HUDEP-2 (cell line): ENCODE measurements at regions not wholly inside any gene's neighbourhood (a gene's known extent, or its start where the extent isn't known, plus 50 kb on each side); places are given as distances from the start of the nearest gene placed in this dataset.
A peak's percentile ranks its signal among the peaks of the same experiment; 100 is the strongest.
"Not testable (repeated sequence)": the region's sequence is repeated elsewhere in the genome, so short reads cannot be mapped to it uniquely, and the experiment has no call there.

ENCODE experiments used
- DNase-seq, 76 experiments: peaks; one replicate each; lab custom pipeline; 2025; ENCODE audit not compliant: unreplicated experiment in 76 of 76; lab: John Stamatoyannopoulos, UW

DNA sequence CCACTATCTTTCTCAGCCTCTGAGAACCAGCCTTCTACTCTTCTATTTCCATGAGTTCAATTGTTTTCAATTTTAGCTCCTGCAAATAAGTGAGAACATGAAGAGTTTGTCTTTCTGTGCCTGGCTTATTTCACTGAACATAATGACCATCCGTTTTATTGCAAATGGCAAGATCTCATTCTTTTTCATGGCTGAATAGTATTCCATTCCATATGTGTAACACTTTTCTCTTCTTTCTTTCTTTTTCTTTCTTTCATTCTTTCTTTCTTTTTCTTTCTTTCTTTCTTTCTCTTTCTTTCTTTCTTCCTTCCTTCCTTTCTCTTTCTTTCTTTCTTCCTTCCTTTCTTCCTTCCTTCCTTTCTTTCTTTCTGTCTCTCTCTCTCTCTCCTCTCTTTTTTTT is 228.7 kb downstream of the SHOX start:
- no peak for DNase-seq

DNA sequence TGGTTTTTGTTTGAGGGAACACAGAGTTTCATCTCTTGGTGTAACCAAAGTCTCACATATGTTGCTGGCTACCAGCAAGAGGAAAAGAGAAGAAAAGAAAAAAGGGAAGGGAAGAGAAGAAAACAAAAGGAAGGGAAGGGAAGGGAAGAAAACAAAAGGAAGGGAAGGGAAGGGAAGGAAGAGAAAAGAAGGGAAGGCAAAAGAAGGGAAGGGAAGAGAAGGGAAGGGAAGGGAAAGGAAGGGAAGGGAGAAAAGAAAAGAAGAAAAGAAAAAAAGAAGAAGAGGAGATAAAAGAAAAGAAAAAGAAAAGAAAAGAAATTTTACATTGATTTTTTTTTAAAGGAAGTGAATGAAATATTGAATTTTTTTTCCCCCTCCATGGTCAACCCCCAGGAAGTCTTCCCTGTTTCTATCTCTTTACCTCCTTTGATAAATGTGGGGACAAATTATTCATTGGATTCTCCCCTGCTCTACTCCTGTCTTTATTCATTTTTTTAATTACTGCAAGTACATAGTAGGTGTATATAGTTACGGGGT is 228.0 kb downstream of the SHOX start:
- DNase-seq, result no peak

DNA sequence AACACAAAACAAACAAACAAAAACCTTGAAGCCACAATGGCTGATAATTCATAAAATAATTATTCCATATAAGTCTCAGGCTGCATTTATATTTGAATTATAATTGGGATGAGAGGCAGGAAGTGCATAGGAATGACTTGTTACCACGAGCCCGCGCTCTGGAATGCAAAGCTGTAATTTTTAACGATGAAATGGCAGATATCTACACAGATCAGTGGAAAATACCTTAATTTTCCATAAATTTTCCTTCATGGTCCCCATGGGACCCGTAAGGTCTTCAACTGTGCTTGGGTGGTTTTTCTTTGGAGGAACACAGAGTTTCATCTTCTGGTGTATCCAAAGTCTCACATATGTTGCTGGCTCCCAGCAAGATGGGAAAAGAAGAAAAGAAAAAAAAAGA is 226.8 kb downstream of the SHOX start:
- DNase-seq, result no peak

DNA sequence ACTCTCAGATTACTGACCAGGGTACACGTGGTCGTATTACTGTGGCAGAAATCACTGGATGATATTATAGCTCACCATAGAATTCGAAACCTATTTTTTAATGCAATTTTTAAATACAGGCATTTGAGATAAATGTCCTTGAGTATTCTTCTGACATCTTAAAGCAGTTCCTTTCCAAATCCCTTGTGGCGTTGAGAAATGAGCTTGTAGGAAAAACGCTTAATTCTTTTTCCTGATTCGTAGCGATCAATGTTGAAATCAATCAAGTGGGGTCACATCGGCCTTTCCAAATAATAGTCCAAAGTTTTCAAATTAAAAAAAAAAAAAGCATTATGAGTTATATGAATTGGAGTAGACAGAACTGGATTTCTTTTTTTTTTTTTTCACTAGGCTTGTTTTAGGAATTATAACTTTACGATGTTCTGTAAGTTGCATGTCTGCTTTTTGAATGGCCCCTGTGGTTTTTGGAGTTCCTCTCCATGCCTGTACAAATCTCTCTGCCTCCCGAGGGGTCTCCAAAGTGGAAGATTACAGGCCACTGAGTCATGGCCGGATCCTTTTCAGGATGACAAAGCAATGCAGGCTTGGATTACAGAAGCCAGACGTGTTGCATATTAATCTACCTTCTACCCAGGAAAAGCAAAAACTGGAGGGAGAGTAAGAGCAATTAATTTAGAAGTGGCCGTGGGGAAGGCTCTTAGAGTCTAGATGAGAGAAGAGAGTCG is 226.1 kb downstream of the SHOX start:
- DNase-seq, result no peak

DNA sequence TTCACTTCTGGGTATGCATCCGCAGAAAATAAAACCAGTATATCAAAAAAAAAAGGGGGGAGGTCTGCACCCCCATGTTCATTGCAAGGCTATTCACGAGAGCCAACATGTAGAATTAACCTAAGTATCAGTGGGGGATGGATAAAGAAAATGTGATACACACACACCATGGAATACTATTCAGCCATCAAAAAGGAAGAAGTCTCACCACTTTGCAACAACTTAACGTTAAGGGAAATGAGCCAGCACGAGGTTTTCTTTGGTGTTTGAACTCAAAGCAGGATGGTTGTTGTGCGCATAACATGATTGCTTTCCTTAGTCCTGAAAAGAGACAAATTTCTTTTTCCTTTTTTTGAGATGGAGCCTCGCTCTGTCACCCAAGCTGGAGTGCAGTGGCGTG is 222.7 kb downstream of the SHOX start:
- DNase-seq, result no peak

DNA sequence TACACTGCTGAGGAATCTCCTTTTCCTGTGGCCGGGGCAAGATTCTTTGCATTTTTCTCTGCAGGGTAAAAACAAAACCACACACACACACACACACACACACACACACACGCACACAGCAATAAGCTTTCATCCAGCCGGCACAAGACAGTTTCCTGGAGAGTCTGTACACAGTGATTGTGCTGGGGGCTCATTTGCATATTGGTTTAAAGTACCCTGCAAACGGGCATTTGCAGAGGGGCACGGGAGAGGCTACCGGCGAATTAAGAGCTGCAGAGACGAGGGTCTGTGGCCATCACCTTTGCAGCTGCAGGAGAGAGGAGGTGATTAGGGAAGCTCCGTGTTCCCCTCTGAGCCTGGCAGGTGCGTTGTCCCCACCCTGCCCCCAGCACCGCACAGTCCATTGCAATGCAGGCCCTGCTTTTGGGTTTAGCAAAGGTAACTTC is 219.9 kb downstream of the SHOX start:
- no peak for DNase-seq

- no peak for DNase-seq
Observed at GRCh38 chrX:848386-848785, 217.8 kb downstream of the SHOX start.

DNA sequence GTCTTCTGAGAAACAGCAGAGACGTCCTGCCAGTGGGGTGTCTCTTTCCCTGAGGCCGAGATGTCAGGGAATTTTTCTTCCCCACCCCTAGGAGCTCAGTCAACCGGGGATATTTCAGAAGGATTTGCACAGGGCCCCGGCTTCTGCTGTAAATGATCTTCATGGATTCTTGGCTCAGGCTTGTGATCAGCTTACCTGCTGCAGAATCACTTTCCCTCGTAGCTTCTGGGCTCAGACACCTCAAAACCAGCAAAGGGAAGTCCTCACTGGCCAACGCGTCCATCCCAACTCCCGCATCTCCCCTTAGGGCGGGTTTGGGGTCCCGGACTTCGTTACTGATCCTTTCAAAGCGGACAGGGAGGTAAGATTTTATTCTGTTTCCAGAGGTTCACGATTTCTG is 212.7 kb downstream of the SHOX start:
- peak in 1 of 76 experiments; percentile 1 for DNase-seq

DNA sequence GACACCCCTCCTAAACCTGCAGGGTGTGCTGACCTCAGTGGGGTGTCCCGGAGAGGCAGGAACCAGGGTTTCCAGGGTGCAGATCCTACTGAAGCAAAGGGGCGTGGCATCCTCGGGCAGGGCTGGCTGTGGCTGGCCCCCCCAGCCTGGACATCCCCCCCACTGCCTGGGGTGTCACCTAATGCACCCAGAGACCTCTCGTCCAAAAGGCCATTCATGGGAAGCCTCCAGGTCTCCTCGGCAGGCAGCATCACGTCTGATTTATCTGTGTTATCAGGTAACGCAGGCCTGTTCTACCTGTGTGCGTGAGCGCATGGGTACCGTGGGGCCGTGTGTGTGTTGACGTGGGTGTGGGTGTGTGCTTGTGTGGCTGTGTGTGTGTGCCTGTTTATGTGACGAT is 210.0 kb downstream of the SHOX start:
- DNase-seq, result no peak

DNA sequence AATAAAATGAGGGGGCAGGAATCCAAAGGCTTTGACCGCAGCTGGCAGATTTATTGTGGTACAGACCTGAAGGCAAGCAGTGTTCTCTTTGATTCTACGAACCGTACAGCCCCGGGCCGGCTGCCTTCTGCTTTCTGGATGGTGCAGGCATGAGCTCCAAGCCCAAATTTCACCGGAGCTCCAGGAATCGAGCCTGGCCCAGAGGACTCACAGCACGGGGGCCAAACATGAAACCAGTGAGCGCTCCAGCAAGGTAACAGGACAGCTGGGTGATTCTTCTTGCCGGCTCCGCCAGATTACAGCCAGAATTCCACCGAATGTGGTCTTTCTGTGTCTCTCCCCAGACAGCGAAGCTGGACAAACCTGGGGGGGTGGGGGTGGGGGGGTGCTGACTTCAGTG is 208.1 kb downstream of the SHOX start:
- DNase-seq, result not testable (repeated sequence)

DNA sequence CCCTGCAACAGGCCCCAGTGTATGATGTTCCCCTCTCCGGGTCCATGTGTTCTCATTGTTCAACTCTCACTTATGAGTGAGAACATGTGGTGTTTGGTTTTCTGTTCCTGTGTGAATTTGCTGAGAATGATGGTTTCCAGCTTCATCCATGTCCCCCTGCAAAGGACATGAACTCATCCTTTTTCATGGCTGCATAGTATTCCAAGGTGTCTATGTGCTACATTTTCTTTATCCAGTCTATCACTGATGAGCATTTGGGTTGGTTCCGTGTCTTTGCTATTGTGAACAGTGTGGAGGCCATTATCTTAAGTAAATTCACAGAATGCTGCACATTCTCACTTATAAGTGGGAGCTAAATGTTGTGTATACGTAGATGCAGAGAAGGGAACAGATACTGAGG is 205.3 kb downstream of the SHOX start:
- not testable (repeated sequence) for DNase-seq

GRCh38 chrX:830532-830931 is 199.9 kb downstream of the SHOX start:
- DNase-seq, result no peak

DNA sequence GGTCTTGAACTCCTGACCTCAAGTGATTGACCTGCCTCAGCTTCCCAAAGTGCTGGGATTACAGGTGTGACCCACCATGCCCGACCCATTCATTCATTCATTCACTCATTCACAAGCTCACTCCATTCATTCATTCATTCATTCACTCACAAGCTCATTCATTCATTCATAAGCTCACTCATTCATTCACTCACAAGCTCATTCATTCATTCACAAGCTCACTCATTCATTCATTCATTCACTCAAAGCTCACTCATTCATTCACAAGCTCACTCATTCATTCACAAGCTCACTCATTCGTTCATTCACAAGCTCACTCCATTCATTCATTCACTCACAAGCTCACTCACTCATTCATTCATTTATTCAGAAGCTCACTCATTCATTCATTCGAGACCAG is 198.6 kb downstream of the SHOX start:
- DNase-seq, result no peak

DNA sequence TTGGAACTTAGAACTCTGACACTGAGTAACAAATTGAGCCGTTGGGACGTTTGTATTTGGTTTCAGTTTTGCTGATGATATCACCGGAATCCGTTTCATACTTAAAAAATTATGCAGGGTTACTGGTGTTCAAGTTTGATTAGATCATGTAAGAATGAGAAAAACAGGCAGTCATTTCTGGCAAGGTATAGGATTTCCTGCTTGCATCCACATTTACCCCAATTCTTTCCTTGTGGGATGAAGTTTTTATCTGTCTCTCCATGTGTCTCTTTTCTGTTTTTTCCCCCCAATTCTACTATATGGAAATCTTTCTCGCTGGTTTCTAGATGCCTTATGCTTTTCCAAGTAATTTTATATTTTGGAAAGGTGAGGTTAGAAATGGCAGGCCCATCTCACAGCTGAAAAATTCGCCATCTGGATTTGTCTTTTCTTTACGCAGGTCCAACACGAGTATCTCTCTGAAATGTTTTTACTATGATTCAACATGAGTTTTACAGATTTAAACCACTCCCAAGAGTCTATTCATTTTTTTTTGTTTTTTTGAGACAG is 197.9 kb downstream of the SHOX start:
- DNase-seq, result no peak

GRCh38 chrX:826448-826847 is 195.9 kb downstream of the SHOX start:
- no peak for DNase-seq

GRCh38 chrX:825991-826390 is 195.4 kb downstream of the SHOX start:
- no peak for DNase-seq

DNA sequence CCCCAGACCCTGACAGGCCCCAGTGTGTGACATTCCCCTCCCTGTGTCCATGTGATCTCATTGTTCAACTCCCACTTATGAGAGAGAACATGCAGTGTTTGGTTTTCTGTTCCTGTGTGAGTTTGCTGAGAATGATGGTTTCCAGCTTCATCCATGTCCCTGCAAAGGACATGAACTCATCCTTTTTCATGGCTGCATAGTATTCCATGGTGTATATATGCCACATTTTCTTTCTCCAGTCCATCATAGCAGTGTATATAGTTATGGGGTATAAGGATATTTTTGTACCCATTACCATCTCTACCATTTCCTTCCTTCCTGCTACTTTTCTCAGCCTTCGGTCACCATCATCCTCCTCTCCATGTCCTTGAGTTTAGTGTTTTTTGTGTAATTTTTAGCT is 192.5 kb downstream of the SHOX start:
- not testable (repeated sequence) for DNase-seq

DNA sequence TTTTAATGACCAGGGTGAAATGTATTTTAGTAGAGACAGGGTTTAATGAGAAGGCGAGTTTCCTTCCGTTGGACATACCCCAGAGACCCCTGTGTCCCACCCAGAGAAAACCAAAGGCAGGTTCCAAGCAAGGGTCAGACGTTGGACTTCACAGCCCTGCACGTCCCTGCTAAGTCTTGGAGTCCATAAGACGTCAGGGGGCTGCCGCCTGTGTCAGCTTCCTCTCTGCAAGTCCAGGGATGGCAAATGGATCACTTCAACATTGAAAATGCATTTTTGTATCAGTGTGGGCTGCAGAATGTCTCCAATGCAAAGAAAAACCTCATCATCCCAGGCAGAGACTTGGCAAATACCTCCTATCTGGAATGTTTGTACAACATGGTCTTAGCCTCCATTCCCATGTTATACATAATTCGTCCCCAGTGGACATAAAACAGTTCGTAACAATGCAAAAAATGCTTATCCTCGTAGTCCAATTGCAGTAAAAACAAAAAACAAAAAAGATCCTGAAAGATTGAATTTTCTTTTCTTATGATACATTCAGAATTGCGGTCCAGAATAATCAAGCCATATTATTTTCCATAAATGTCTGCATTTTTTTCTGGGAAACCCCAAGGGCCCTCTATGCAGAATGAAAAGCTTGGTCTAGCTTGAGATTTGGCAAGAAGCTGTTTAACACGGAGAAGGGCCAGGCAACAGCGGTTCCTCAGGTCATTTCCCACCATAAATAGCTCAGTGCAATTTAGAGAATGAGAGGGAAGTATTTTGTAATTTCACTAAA is 190.9 kb downstream of the SHOX start:
- no peak for DNase-seq

DNA sequence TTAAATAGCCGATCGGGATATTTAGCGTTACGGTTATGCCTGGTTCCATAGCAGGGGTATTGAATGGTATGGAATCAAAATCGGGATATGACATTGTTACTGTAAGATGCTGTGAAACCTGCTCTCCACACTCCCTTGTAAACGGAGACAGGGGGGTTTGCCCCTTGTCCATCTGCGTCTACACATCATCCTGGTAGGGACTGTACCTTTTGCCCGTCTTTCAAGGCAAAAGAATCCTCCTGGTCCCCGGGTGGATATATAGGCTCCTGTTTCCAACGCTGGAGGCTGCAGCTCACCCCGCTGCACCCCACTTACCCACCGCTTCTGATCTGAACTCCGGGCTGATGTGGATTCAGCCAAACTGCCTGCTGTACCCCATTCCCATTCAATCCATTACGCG is 189.1 kb downstream of the SHOX start:
- no peak for DNase-seq

GRCh38 chrX:817759-818300 is 187.2 kb downstream of the SHOX start:
- DNase-seq, result no peak

GRCh38 chrX:817147-817546 is 186.6 kb downstream of the SHOX start:
- DNase-seq, result not testable (repeated sequence)
